Common myeloid progenitor, CD34-positive (primary cell): ENCODE measurements at regions not wholly inside any gene's neighbourhood (a gene's known extent, or its start where the extent isn't known, plus 50 kb on each side); places are given as distances from the start of the nearest gene placed in this dataset.

Experiments used
- CTCF ChIA-PET: fragments of 350-600 bp; sonication (Branson Sonifier 250); formaldehyde crosslinking; loops from one replicate; lab custom pipeline; 2021; ENCODE audit warnings: antibody characterized with exemption; lab: Charles Lee
- POLR2A ChIA-PET: fragments of 350-600 bp; sonication (Branson Sonifier 250); formaldehyde crosslinking; loops from one replicate; lab custom pipeline; 2021; ENCODE audit warnings: antibody characterized with exemption; lab: Charles Lee
- DNase-seq, 3 donors: peaks; one replicate each; pipeline versions ENCODE4 v3.0.0 to v3.0.0-alpha.2; 2013
- H3K27ac ChIP-seq, 2 experiments: 1 replicate in 1 of 2; 2 replicates in 1 of 2; pipeline ENCODE4 v1.7.0; 2013; ENCODE audit warnings: inconsistent platforms in 2 of 2, low read length in 2 of 2, mild to moderate bottlenecking in 2 of 2, low read depth in 1 of 2, moderate library complexity in 1 of 2; ENCODE audit not compliant: severe bottlenecking in 2 of 2, insufficient read depth in 1 of 2, poor library complexity in 1 of 2
- H3K27me3 ChIP-seq, 5 experiments: replicated peaks in 2 of 5; 1 replicate in 3 of 5; 2 replicates in 2 of 5; pipeline versions ENCODE4 v1.6.1 to v1.7.0; 2013; ENCODE audit warnings: low read length in 4 of 5, mild to moderate bottlenecking in 2 of 5, moderate library complexity in 2 of 5, inconsistent platforms in 1 of 5; ENCODE audit not compliant: insufficient read depth in 5 of 5, control insufficient read depth in 4 of 5
- H3K36me3 ChIP-seq, 4 experiments: 1 replicate in 2 of 4; 2 replicates in 2 of 4; pipeline versions ENCODE4 v1.6.1 to v1.7.0; 2013; ENCODE audit warnings: low read length in 3 of 4, control low read depth in 1 of 4, mild to moderate bottlenecking in 1 of 4; ENCODE audit not compliant: control insufficient read depth in 4 of 4, insufficient read depth in 4 of 4
- H3K4me1 ChIP-seq, 4 experiments: 1 replicate in 3 of 4; 2 replicates in 1 of 4; pipeline versions ENCODE4 v1.6.1 to v1.7.1; 2013; ENCODE audit warnings: low read length in 3 of 4, mild to moderate bottlenecking in 3 of 4, control low read depth in 1 of 4, inconsistent platforms in 1 of 4, moderate library complexity in 1 of 4; ENCODE audit not compliant: control insufficient read depth in 4 of 4, insufficient read depth in 4 of 4; ENCODE audit errors: control extremely low read depth in 1 of 4
- H3K4me3 ChIP-seq, 7 experiments: 1 replicate in 4 of 7; 2 replicates in 3 of 7; pipeline versions ENCODE4 v1.5.1 to v1.7.0; 2013; ENCODE audit warnings: mild to moderate bottlenecking in 7 of 7, low read length in 6 of 7, moderate library complexity in 6 of 7, inconsistent platforms in 2 of 7, low read depth in 2 of 7, control low read depth in 1 of 7; ENCODE audit not compliant: insufficient read depth in 4 of 7, control insufficient read depth in 1 of 7; ENCODE audit errors: extremely low read depth in 1 of 7
- H3K9me3 ChIP-seq, 5 experiments: 1 replicate in 4 of 5; 2 replicates in 1 of 5; pipeline versions ENCODE4 v1.6.1 to v1.7.1; 2013; ENCODE audit warnings: low read length in 4 of 5, mild to moderate bottlenecking in 2 of 5, inconsistent platforms in 1 of 5, low read depth in 1 of 5, moderate library complexity in 1 of 5; ENCODE audit not compliant: control insufficient read depth in 4 of 5, insufficient read depth in 2 of 5; ENCODE audit errors: control extremely low read depth in 1 of 5
- WGBS: methylation state at CpG from one replicate; pipeline ENCODE4 v1.1.5; 2013; ENCODE audit not compliant: insufficient coverage; 5-methylcytosine and 5-hydroxymethylcytosine counted together

- no peak overlapping the region for H3K27ac ChIP-seq
- H3K4me1 ChIP-seq, result no peaks in the 10 kb centered on the region
- no peaks in the 10 kb centered on the region for H3K9me3 ChIP-seq
- ChIA-PET CTCF (no interaction called here), POLR2A (no interaction called here)
- 93% methylated on average over 3 of the region's 4 CpGs for WGBS
- H3K36me3 ChIP-seq, result no peaks in the 10 kb centered on the region
- no peak for DNase-seq
- no peak overlapping the region for H3K4me3 ChIP-seq
- no peaks in the 10 kb centered on the region for H3K27me3 ChIP-seq
Observed at GRCh38 chr5:164637931-164638521, 1132.6 kb downstream of the MAT2B start.

DNA sequence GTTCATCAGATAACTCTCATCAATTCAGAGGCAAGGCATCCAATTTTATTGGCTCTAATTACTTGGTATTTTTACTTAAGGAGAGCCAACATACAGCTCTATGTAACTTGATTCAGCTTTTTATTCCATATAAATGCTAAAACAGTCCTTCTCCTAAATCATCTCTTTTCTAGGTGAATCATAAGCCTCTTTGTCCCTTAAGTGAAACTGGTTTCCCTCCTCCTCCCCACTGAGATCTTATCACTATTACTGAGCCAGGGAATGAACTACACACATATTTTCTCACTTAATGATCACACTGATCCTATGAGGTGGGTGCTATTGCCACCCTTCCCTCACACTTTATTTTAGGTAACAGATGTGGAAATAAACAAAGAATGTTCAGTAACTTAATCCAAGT, 1143.8 kb downstream of the MAT2B start:
- H3K9me3 ChIP-seq, result no peaks in the 10 kb centered on the region
- no peaks in the 10 kb centered on the region for H3K4me1 ChIP-seq
- no peaks in the 10 kb centered on the region for H3K36me3 ChIP-seq
- POLR2A ChIA-PET, result no interaction called here
- CTCF ChIA-PET, result interaction anchor here (0.6 kb wide), 1 partner anchor 16 kb away, joined by 3 read pairs; no protein-coding TSS in a partner anchor
- no peak overlapping the region for H3K27ac ChIP-seq
- no peak overlapping the region for H3K4me3 ChIP-seq
- DNase-seq, result no peak
- H3K27me3 ChIP-seq, result no peaks in the 10 kb centered on the region

GRCh38 chr5:164650427-164650826, 1145.0 kb downstream of the MAT2B start:
- no peaks in the 10 kb centered on the region for H3K4me1 ChIP-seq
- WGBS, result no CpG with 5 or more reads among the region's 1 CpG
- H3K9me3 ChIP-seq, result no peaks in the 10 kb centered on the region
- H3K27me3 ChIP-seq, result no peaks in the 10 kb centered on the region
- ChIA-PET POLR2A (no interaction called here), CTCF (no interaction called here)
- no peaks in the 10 kb centered on the region for H3K36me3 ChIP-seq
- no peak overlapping the region for H3K27ac ChIP-seq
- H3K4me3 ChIP-seq, result no peak overlapping the region
- no peak for DNase-seq

- Histone ChIP-seq H3K27ac (no peak overlapping the region), H3K9me3 (no peaks in the 10 kb centered on the region), H3K36me3 (no peaks in the 10 kb centered on the region), H3K4me3 (no peak overlapping the region), H3K4me1 (no peaks in the 10 kb centered on the region), H3K27me3 (no peaks in the 10 kb centered on the region)
- 98% methylated on average over 5 of the region's 7 CpGs for WGBS
- ChIA-PET CTCF (no interaction called here), POLR2A (no interaction called here)
- no peak for DNase-seq
Observed at GRCh38 chr5:164651546-164652275, 1146.3 kb downstream of the MAT2B start.

- Histone ChIP-seq H3K27me3 (no peaks in the 10 kb centered on the region), H3K4me3 (no peak overlapping the region), H3K36me3 (no peaks in the 10 kb centered on the region), H3K4me1 (no peaks in the 10 kb centered on the region), H3K27ac (no peak overlapping the region), H3K9me3 (no peaks in the 10 kb centered on the region)
- WGBS, result 33% methylated on average over 1 of the region's 1 CpG
- CTCF ChIA-PET, result no interaction called here
- POLR2A ChIA-PET, result no interaction called here
- no peak for DNase-seq
Observed at GRCh38 chr5:164652276-164652660, 1146.8 kb downstream of the MAT2B start.

- no peaks in the 10 kb centered on the region for H3K9me3 ChIP-seq
- CTCF ChIA-PET, result no interaction called here
- POLR2A ChIA-PET, result no interaction called here
- no peaks in the 10 kb centered on the region for H3K36me3 ChIP-seq
- no peaks in the 10 kb centered on the region for H3K4me1 ChIP-seq
- H3K4me3 ChIP-seq, result no peak overlapping the region
- 100% methylated on average over 1 of the region's 2 CpGs for WGBS
- H3K27me3 ChIP-seq, result no peaks in the 10 kb centered on the region
- H3K27ac ChIP-seq, result no peak overlapping the region
- DNase-seq, result no peak
Observed at GRCh38 chr5:164663198-164663989, 1158.0 kb downstream of the MAT2B start.

DNA sequence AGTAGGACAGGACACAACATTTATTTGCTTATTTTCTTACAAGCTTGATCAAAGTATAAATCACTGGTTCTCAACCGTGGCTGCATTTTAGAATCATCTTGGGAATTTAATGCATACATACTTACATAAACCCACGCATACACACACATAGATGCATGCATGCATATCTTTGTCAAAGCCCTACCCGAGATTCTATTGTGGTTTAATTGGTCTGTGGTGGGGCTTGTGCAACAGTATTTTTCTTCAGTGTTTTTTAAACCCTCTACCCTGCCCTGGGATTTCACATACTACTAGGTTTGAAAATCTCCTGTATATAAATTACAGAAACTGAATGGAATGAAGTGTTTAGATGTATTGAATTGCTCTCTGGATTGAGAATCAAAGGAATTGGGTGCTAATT, 1166.2 kb downstream of the MAT2B start:
- POLR2A ChIA-PET, result no interaction called here
- Histone ChIP-seq H3K36me3 (no peaks in the 10 kb centered on the region), H3K27me3 (no peaks in the 10 kb centered on the region), H3K4me3 (no peak overlapping the region), H3K9me3 (no peaks in the 10 kb centered on the region), H3K4me1 (no peaks in the 10 kb centered on the region), H3K27ac (no peak overlapping the region)
- CTCF ChIA-PET, result no interaction called here
- WGBS, result no CpG with 5 or more reads among the region's 3 CpGs
- no peak for DNase-seq
